SKM-1 (cell line): ENCODE measurements at regions not wholly inside any gene's neighbourhood (a gene's known extent, or its start where the extent isn't known, plus 50 kb on each side); places are given as distances from the start of the nearest gene placed in this dataset.

Experiments
- DNase-seq: peaks from one replicate; lab custom pipeline; 2025; ENCODE audit not compliant: unreplicated experiment; lab: John Stamatoyannopoulos, UW

DNA sequence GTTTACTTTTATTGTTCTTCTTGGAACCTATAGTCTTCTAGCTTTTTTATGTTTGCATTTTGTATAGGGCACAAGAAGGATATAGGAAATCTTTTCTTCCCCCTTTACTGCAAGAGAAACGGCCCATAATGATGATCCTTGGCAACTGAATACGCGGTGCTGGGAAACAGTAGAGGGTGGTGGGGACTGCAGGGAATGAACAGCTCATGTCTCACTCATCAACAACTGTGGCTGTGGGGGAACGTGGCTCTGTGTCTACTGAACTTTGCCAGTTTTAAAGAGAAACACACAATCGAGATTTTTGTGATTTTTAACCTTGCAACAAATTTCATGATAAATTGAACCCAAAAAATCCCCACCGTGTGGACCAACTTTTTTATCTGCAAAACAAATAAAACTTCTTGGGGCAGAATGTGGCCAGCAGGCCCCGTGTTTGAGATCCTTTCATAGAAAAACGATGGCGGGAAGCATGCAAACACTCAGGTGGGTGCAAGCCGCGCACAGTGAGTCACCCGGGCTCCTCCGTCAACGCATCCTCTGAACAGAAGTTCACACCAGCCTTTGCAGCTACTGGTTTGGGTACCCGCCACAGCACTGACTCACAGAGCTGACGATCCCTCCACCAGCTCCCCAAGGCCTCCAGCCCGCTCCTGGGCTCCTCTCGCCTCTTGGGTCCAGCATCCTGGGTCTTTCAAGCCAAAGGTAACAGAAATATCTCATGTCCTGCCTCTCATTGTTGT, 149.3 kb downstream of the COL6A3 start:
- no peak for DNase-seq

DNA sequence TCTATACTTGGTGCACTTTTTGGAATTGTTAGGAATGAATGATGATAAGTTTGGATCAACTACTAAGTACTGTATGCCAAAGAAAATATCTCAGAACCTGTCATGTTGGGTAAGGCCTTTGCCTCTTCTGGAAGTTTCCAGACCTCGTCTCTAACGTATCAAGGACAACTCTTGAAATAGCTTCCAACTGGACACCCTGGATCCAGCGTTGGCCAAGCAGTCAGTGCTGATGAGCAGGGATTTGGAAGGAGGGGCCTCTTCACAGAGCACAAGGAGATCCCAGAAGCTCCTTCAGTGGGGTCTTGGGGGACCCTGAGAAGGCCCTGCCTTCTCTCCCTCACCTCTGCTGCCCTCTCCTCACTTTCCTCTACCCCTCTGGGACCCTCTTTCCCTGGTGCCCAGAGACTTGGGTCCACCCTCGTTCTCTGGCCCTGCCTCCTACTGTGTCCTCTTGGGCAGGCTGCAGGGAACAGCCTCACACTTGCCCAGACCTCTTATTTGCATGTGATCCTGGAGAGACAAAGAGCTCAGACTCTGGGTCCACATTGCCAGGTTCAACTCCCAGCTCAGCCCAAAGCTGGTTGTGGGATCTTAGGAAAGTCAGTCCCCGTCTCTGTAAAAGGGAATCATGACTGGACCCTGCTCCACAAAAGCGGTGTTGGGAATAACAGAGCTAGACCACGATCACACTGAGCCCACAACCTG, 145.8 kb downstream of the COL6A3 start:
- no peak for DNase-seq

DNA sequence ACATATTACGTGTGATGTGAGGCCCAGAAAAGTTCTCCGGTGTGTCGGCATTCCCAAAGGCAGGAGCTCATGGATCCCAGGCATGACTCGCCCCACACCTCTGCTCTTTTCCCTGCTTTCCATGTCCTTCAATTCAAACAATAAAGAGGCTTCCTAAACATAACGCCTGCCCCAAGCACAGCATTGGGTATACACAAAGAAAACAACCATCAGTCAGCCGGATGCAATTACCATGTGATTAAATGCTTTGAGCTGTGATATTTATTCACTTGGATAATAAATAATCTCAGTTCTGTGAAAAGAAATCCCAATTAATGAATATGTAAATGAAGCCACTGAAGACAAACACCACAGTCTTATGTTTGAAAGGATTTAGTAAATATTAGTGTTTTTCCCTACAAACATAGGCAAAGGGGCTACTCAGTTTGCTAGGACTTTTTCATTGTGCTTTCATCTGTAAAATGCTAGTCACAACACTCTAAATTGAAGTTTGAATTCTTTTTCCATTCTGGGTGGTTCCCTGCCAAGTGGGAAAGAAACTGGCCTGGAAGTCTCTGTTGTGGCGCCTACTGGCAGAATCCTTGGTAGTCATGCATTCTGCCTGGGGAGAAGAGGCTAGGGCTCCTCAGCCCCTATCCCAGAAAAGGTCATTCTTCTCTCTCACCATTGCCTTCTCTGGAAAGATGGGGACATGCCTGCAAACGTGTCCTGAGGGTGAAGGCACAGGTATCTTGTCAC, 144.7 kb downstream of the COL6A3 start:
- DNase-seq: no peak

DNA sequence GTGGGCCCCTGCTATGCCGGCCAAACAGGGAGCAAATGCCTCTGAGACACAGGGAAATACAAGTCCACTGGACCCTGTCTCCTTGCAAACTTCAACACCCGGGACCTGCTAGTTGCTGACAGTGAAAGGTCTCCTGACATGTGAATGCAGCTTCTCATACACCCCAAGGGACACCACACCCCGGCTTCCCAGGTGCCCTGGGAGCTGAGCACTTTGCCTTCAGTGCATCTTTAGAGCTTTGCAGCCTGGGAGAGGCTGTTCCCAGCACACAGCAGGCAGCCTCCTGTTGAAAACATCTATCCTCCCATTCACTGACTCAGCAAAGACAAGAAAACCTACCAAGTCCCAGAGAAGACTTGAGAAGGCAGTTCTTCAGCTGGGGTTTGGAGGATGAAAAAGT, 143.4 kb downstream of the COL6A3 start:
- no peak for DNase-seq

DNA sequence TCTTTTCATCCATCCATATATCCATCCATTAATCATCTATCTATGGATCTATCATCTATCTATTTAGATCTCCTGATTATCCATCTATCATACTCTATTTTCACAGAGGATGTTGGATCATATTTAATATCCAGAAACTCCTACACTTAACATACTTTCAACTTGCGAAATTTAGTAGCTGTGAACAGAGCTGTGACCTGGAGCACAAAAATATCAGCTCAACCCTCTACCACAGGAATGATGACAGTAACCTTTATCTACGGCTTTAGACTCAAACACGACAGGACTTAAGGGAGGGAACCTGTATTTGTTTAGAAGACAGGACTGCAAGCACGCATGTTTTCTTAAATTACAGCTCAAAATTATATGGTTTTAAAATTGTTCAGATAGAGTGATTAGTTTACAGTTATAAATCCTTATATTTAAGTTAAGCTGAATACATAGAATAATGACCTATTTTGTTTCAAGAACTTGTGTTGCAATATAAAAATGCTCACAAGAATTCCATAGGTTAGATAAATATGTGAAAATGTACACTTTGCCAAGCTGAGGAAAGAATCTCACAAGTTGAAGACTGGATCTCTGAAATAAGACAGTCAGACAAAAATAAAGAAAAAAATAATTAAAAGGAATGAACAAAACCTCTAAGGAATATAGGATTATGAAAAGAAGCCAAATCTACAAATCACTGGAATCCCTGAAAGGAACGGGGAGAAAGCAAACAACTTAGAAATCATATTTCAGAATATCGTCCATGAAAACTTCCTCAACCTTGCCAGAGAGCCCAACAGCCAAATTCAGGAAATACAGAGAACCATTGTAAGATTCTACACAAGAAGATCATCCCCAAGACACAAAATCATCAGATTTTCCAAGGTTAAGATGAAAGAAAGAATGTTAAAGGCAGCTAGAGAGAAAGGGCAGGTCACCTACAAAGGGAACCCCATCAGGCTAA, 142.0 kb downstream of the COL6A3 start:
- no peak for DNase-seq
